WTC11 (cell line): ENCODE measurements at regions not wholly inside any gene's neighbourhood (a gene's known extent, or its start where the extent isn't known, plus 50 kb on each side); places are given as distances from the start of the nearest gene placed in this dataset.

ENCODE experiments used
- ATAC-seq: fragments of 200-7000 bp; cut with Tn5 transposase; 2 replicates; pipeline ENCODE4 v1.10.0; 2021; ENCODE audit warnings: mild to moderate bottlenecking, moderate library complexity
- CTCF ChIA-PET: fragments of 300-600 bp; sonication (Branson Sonifier 250); formaldehyde crosslinking; loops from one replicate; lab custom pipeline; 2021; ENCODE audit warnings: antibody characterized with exemption; lab: Charles Lee
- POLR2A ChIA-PET: fragments of 350-600 bp; sonication (Branson Sonifier 250); formaldehyde crosslinking; loops from one replicate; lab custom pipeline; 2021; ENCODE audit warnings: antibody characterized with exemption; lab: Charles Lee
- DNase-seq: peaks from one replicate; pipeline ENCODE4 v3.0.0; 2021; ENCODE audit warnings: low spot score
- H3K27ac Mint-ChIP-seq: 2 replicates; pipeline ENCODE4 v1.8.0; 2021; ENCODE audit warnings: mixed read lengths
- H3K27me3 Mint-ChIP-seq: 2 replicates; pipeline ENCODE4 v1.8.0; 2021; ENCODE audit warnings: low read depth, mild to moderate bottlenecking, moderate library complexity, mixed read lengths
- H3K36me3 Mint-ChIP-seq: 2 replicates; pipeline ENCODE4 v1.8.0; 2021; ENCODE audit warnings: mixed read lengths
- H3K4me1 Mint-ChIP-seq: 2 replicates; pipeline ENCODE4 v1.8.0; 2022; ENCODE audit warnings: mixed read lengths
- H3K4me3 Mint-ChIP-seq: 2 replicates; pipeline ENCODE4 v1.8.0; 2021; ENCODE audit warnings: mild to moderate bottlenecking, moderate library complexity, mixed read lengths
- H3K9me3 Mint-ChIP-seq: 2 replicates; pipeline ENCODE4 v1.8.0; 2021; ENCODE audit warnings: mixed read lengths
- HMGXB4 ChIP-seq: sonication (generic); formaldehyde crosslinking; IDR thresholded peaks from 2 replicates; pipeline ENCODE4 v1.8.1; 2023; ENCODE audit warnings: mild to moderate bottlenecking, moderate library complexity, missing genetic modification reagents
- MXD4 ChIP-seq: fragments of 250-450 bp; sonication (Bioruptor Pico); IDR thresholded peaks from 2 replicates; pipeline ENCODE4 v1.8.0; 2021; ENCODE audit warnings: mild to moderate bottlenecking, moderate library complexity, borderline replicate concordance
- PRRX2 ChIP-seq: fragments of 250-450 bp; sonication (Bioruptor Pico); IDR thresholded peaks from 2 replicates; pipeline ENCODE4 v1.8.0; 2021; ENCODE audit warnings: mild to moderate bottlenecking
- SOX15 ChIP-seq: fragments of 250-450 bp; sonication (Bioruptor Pico); IDR thresholded peaks from 2 replicates; pipeline ENCODE4 v1.9.0; 2021; ENCODE audit warnings: mild to moderate bottlenecking
- STAT6 ChIP-seq: sonication (generic); formaldehyde crosslinking; conservative IDR thresholded peaks from 2 replicates; pipeline ENCODE4 v1.8.1; 2023; ENCODE audit warnings: mild to moderate bottlenecking, low read depth, missing genetic modification reagents, moderate library complexity
- TCF7 ChIP-seq: sonication (generic); formaldehyde crosslinking; IDR thresholded peaks from 2 replicates; pipeline ENCODE4 v1.8.0; 2022; ENCODE audit warnings: mild to moderate bottlenecking, low read depth, missing genetic modification reagents, moderate library complexity
- ZNF263 ChIP-seq: sonication (generic); formaldehyde crosslinking; IDR thresholded peaks from 2 replicates; pipeline ENCODE4 v1.8.1; 2022; ENCODE audit warnings: low read depth, mild to moderate bottlenecking, moderate library complexity, missing genetic modification reagents
- ZNF396 ChIP-seq: fragments of 250-450 bp; sonication (Bioruptor Pico); IDR thresholded peaks from 2 replicates; pipeline ENCODE4 v1.8.0; 2021; ENCODE audit warnings: mild to moderate bottlenecking, moderate library complexity, borderline replicate concordance
- TF ChIP-seq, protein P1 (sequence below): sonication (generic); formaldehyde crosslinking; IDR thresholded peaks from 2 replicates; pipeline ENCODE4 v1.8.0; 2023; ENCODE audit warnings: missing genetic modification reagents, mild to moderate bottlenecking, borderline replicate concordance
- TF ChIP-seq, protein P2 (sequence below): sonication (generic); formaldehyde crosslinking; IDR thresholded peaks from 2 replicates; pipeline ENCODE4 v1.8.1; 2023; ENCODE audit warnings: mild to moderate bottlenecking, missing genetic modification reagents, moderate library complexity
- TF ChIP-seq, protein P3 (sequence below): fragments of 250-450 bp; sonication (Bioruptor Pico); IDR thresholded peaks from 2 replicates; pipeline ENCODE4 v1.9.0; 2021; ENCODE audit warnings: mild to moderate bottlenecking
- TF ChIP-seq, protein P4 (sequence below): sonication (generic); formaldehyde crosslinking; IDR thresholded peaks from 2 replicates; pipeline ENCODE4 v1.8.1; 2023; ENCODE audit warnings: mild to moderate bottlenecking, missing genetic modification reagents, moderate library complexity
- TF ChIP-seq, protein P5 (sequence below): fragments of 250-450 bp; sonication (Bioruptor Pico); IDR thresholded peaks from 2 replicates; pipeline ENCODE4 v1.9.0; 2021; ENCODE audit warnings: mild to moderate bottlenecking, borderline replicate concordance

DNA sequence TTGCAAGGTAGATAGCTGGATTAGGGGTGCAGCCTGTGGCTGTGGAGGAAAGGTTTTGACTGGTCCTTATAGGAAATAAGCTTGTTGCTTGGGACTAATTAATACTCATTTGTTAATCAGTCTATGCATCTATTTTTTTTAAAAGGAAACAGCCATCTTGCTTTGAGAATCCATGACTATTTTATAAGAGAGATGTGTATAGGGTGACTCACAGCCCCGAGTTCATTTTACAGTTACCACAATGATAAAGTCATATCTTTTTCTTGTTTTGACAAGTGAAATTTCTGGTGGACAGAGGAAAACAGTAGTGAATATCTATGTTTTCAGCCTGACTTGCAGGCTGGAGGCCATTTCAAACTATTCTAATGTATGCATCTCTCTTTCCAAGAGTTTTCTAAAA, 193.5 kb upstream of the CCDC68 start (continued):
- TF ChIP-seq, protein P1, sequence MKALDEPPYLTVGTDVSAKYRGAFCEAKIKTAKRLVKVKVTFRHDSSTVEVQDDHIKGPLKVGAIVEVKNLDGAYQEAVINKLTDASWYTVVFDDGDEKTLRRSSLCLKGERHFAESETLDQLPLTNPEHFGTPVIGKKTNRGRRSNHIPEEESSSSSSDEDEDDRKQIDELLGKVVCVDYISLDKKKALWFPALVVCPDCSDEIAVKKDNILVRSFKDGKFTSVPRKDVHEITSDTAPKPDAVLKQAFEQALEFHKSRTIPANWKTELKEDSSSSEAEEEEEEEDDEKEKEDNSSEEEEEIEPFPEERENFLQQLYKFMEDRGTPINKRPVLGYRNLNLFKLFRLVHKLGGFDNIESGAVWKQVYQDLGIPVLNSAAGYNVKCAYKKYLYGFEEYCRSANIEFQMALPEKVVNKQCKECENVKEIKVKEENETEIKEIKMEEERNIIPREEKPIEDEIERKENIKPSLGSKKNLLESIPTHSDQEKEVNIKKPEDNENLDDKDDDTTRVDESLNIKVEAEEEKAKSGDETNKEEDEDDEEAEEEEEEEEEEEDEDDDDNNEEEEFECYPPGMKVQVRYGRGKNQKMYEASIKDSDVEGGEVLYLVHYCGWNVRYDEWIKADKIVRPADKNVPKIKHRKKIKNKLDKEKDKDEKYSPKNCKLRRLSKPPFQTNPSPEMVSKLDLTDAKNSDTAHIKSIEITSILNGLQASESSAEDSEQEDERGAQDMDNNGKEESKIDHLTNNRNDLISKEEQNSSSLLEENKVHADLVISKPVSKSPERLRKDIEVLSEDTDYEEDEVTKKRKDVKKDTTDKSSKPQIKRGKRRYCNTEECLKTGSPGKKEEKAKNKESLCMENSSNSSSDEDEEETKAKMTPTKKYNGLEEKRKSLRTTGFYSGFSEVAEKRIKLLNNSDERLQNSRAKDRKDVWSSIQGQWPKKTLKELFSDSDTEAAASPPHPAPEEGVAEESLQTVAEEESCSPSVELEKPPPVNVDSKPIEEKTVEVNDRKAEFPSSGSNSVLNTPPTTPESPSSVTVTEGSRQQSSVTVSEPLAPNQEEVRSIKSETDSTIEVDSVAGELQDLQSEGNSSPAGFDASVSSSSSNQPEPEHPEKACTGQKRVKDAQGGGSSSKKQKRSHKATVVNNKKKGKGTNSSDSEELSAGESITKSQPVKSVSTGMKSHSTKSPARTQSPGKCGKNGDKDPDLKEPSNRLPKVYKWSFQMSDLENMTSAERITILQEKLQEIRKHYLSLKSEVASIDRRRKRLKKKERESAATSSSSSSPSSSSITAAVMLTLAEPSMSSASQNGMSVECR (CRISPR knock-in tag): no peak
- TF ChIP-seq HMGXB4 (CRISPR knock-in tag) (no peak), ZNF396 (CRISPR knock-in tag) (no peak), MXD4 (CRISPR knock-in tag) (no peak), PRRX2 (CRISPR knock-in tag) (no peak)

DNA sequence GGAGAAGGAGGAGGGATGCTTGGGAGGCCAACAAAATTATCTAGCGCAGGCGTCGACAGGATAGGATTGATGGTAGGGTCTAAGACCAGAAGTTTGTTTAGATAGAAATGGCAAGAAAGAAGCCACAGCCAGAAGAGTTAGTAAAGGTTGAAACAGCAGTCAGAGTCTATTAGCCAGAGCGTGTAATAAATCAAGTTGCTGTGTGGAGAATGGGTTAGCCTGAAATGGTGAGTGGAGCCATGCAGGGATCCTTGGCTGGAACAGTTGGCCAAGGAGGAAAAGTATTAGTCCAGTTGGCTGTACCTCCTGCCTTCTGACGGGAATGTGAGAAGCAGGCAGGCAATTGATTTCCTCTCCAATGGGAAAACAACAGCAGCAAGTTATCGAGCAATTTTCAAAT, 190.7 kb upstream of the CCDC68 start:
- POLR2A ChIA-PET: no interaction called here
- H3K4me3 Mint-ChIP-seq: no peak overlapping the region
- peaks cover 9% of the 10 kb centered on the region for H3K4me1 Mint-ChIP-seq
- TF ChIP-seq STAT6 (CRISPR knock-in tag) (no peak), TCF7 (CRISPR knock-in tag) (no peak), ZNF263 (no peak), SOX15 (CRISPR knock-in tag) (no peak)
- TF ChIP-seq, protein P2, sequence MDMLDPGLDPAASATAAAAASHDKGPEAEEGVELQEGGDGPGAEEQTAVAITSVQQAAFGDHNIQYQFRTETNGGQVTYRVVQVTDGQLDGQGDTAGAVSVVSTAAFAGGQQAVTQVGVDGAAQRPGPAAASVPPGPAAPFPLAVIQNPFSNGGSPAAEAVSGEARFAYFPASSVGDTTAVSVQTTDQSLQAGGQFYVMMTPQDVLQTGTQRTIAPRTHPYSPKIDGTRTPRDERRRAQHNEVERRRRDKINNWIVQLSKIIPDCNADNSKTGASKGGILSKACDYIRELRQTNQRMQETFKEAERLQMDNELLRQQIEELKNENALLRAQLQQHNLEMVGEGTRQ (CRISPR knock-in tag): no peak
- TF ChIP-seq, protein P3, sequence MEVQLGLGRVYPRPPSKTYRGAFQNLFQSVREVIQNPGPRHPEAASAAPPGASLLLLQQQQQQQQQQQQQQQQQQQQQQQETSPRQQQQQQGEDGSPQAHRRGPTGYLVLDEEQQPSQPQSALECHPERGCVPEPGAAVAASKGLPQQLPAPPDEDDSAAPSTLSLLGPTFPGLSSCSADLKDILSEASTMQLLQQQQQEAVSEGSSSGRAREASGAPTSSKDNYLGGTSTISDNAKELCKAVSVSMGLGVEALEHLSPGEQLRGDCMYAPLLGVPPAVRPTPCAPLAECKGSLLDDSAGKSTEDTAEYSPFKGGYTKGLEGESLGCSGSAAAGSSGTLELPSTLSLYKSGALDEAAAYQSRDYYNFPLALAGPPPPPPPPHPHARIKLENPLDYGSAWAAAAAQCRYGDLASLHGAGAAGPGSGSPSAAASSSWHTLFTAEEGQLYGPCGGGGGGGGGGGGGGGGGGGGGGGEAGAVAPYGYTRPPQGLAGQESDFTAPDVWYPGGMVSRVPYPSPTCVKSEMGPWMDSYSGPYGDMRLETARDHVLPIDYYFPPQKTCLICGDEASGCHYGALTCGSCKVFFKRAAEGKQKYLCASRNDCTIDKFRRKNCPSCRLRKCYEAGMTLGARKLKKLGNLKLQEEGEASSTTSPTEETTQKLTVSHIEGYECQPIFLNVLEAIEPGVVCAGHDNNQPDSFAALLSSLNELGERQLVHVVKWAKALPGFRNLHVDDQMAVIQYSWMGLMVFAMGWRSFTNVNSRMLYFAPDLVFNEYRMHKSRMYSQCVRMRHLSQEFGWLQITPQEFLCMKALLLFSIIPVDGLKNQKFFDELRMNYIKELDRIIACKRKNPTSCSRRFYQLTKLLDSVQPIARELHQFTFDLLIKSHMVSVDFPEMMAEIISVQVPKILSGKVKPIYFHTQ (CRISPR knock-in tag): no peak
- TF ChIP-seq, protein P4, sequence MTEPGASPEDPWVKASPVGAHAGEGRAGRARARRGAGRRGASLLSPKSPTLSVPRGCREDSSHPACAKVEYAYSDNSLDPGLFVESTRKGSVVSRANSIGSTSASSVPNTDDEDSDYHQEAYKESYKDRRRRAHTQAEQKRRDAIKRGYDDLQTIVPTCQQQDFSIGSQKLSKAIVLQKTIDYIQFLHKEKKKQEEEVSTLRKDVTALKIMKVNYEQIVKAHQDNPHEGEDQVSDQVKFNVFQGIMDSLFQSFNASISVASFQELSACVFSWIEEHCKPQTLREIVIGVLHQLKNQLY (CRISPR knock-in tag): no peak
- TF ChIP-seq, protein P5, sequence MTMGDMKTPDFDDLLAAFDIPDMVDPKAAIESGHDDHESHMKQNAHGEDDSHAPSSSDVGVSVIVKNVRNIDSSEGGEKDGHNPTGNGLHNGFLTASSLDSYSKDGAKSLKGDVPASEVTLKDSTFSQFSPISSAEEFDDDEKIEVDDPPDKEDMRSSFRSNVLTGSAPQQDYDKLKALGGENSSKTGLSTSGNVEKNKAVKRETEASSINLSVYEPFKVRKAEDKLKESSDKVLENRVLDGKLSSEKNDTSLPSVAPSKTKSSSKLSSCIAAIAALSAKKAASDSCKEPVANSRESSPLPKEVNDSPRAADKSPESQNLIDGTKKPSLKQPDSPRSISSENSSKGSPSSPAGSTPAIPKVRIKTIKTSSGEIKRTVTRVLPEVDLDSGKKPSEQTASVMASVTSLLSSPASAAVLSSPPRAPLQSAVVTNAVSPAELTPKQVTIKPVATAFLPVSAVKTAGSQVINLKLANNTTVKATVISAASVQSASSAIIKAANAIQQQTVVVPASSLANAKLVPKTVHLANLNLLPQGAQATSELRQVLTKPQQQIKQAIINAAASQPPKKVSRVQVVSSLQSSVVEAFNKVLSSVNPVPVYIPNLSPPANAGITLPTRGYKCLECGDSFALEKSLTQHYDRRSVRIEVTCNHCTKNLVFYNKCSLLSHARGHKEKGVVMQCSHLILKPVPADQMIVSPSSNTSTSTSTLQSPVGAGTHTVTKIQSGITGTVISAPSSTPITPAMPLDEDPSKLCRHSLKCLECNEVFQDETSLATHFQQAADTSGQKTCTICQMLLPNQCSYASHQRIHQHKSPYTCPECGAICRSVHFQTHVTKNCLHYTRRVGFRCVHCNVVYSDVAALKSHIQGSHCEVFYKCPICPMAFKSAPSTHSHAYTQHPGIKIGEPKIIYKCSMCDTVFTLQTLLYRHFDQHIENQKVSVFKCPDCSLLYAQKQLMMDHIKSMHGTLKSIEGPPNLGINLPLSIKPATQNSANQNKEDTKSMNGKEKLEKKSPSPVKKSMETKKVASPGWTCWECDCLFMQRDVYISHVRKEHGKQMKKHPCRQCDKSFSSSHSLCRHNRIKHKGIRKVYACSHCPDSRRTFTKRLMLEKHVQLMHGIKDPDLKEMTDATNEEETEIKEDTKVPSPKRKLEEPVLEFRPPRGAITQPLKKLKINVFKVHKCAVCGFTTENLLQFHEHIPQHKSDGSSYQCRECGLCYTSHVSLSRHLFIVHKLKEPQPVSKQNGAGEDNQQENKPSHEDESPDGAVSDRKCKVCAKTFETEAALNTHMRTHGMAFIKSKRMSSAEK (CRISPR knock-in tag): no peak

More for the DNA sequence above, 190.7 kb upstream of the CCDC68 start:
- Mint-ChIP-seq H3K27me3 (no peaks in the 10 kb centered on the region), H3K36me3 (no peaks in the 10 kb centered on the region), H3K9me3 (peaks cover 2% of the 10 kb centered on the region; the same call in 1 of the 2 replicates), H3K27ac (no peak overlapping the region)
- CTCF ChIA-PET: no interaction called here
- DNase-seq: no peak
- ATAC-seq: no peak
